ENCODE measurements at regions not wholly inside any gene's neighbourhood (a gene's known extent, or its start where the extent isn't known, plus 50 kb on each side); places are given as distances from the start of the nearest gene placed in this dataset.
"Not testable (repeated sequence)": the region's sequence is repeated elsewhere in the genome, so short reads cannot be mapped to it uniquely, and the experiment has no call there.

- H3K9ac ChIP-seq, result no peak overlapping the region; a peak in 1 of 22 replicates
- H3K4me3 ChIP-seq, result no peak overlapping the region
- H4K20me1 ChIP-seq, result no peaks in the 10 kb centered on the region
- peaks cover 25 to 38% (median 29%) of the 10 kb centered on the region in 10 experiments for H3K4me1 ChIP-seq
- no peaks in the 10 kb centered on the region for H3K27me3 ChIP-seq
- H3K27ac ChIP-seq, result no peak overlapping the region
- H3K4me2 ChIP-seq, result 0 out of 22 replicates have a peak overlapping the region, but pooled peaks of 2 of the 11 experiments have one; percentile 70 to 75
- no peaks in the 10 kb centered on the region for H3K9me3 ChIP-seq (replicated peaks in 1 of 11)
- no peaks in the 10 kb centered on the region for H3K36me3 ChIP-seq
- TF ChIP-seq Cebpa-rat (IDR thresholded peaks at IDR 0.05), result no peak
Measured at GRCh38 chr2:43071599-43072550, 154.5 kb downstream of the ZFP36L2 start.

GRCh38 chr2:43070676-43071502 lies 155.5 kb downstream of the ZFP36L2 start:
- no peak for TF ChIP-seq Cebpa-rat (IDR thresholded peaks at IDR 0.05)
- no peak overlapping the region for H3K4me3 ChIP-seq
- H3K27me3 ChIP-seq, result no peaks in the 10 kb centered on the region
- H3K36me3 ChIP-seq, result no peaks in the 10 kb centered on the region
- 0 out of 22 replicates have a peak overlapping the region, but pooled peaks of 3 of the 11 experiments have one; percentile 4 to 21 (median 9) for H3K27ac ChIP-seq
- no peaks in the 10 kb centered on the region for H3K9me3 ChIP-seq (replicated peaks in 1 of 11)
- peak overlapping the region in 10 of 11 experiments; percentile 58 to 75 (median 72); a peak in 17 of 22 replicates for H3K4me2 ChIP-seq
- H3K9ac ChIP-seq, result no peak overlapping the region; a peak in 1 of 22 replicates
- H3K4me1 ChIP-seq, result peaks cover 31 to 47% (median 37%) of the 10 kb centered on the region in 10 experiments
- no peaks in the 10 kb centered on the region for H4K20me1 ChIP-seq

GRCh38 chr2:43070030-43070429 lies 156.4 kb downstream of the ZFP36L2 start:
- Histone ChIP-seq H4K20me1 (no peaks in the 10 kb centered on the region), H3K4me1 (peaks cover 31 to 49% (median 37%) of the 10 kb centered on the region in 10 experiments), H3K4me2 (peak overlapping the region; percentile 58 to 75 (median 70)), H3K36me3 (no peaks in the 10 kb centered on the region), H3K27ac (peak overlapping the region in 4 of 11 experiments; percentile 0 to 23 (median 15); a peak in 4 of 22 replicates), H3K9me3 (replicated peaks in 1 of 11) (0 out of 22 replicates have a peak, but pooled peaks cover 0 to under 1% (median 0%) of the 10 kb centered on the region in 11 experiments), H3K9ac (peak overlapping the region in 1 of 11 experiments; percentile 15; a peak in 2 of 22 replicates), H3K4me3 (no peak overlapping the region), H3K27me3 (no peaks in the 10 kb centered on the region)
- TF ChIP-seq Cebpa-rat (IDR thresholded peaks at IDR 0.05), result no peak

GRCh38 chr2:43068631-43069517 lies 157.5 kb downstream of the ZFP36L2 start:
- Histone ChIP-seq H3K4me2 (peak overlapping the region in 9 of 11 experiments; percentile 29 to 75 (median 67); a peak in 11 of 22 replicates), H3K27me3 (no peaks in the 10 kb centered on the region), H3K27ac (no peak overlapping the region), H3K36me3 (no peaks in the 10 kb centered on the region), H3K9me3 (replicated peaks in 1 of 11) (peaks cover 0 to 9% (median 0%) of the 10 kb centered on the region in 11 experiments; a peak in 5 of 22 replicates), H3K4me1 (peaks cover 31 to 47% (median 35%) of the 10 kb centered on the region in 10 experiments), H4K20me1 (no peaks in the 10 kb centered on the region), H3K9ac (peak overlapping the region in 1 of 11 experiments; percentile 41; a peak in 1 of 22 replicates), H3K4me3 (no peak overlapping the region)
- no peak for TF ChIP-seq Cebpa-rat (IDR thresholded peaks at IDR 0.05)

- Histone ChIP-seq H3K4me2 (no peak overlapping the region), H3K9ac (no peak overlapping the region)
Measured at GRCh38 chr2:43068041-43068533, 158.3 kb downstream of the ZFP36L2 start.

GRCh38 chr2:43067254-43068040 lies 159.0 kb downstream of the ZFP36L2 start:
- Histone ChIP-seq H3K4me2 (no peak overlapping the region), H3K9me3 (replicated peaks in 1 of 11) (peaks cover 0 to 9% (median under 1%) of the 10 kb centered on the region in 11 experiments; a peak in 8 of 22 replicates), H3K4me1 (peaks cover 26 to 38% (median 34%) of the 10 kb centered on the region in 10 experiments), H3K9ac (no peak overlapping the region), H4K20me1 (no peaks in the 10 kb centered on the region), H3K36me3 (no peaks in the 10 kb centered on the region), H3K27me3 (no peaks in the 10 kb centered on the region), H3K4me3 (no peak overlapping the region), H3K27ac (no peak overlapping the region)
- TF ChIP-seq Cebpa-rat (IDR thresholded peaks at IDR 0.05), result no peak

More at GRCh38 chr2:43068041-43068533, 158.3 kb downstream of the ZFP36L2 start:
- peaks cover 28 to 39% (median 34%) of the 10 kb centered on the region in 10 experiments for H3K4me1 ChIP-seq
- H3K9me3 ChIP-seq (replicated peaks in 1 of 11), result peaks cover 0 to 9% (median 0%) of the 10 kb centered on the region in 11 experiments; a peak in 5 of 22 replicates
- H3K36me3 ChIP-seq, result no peaks in the 10 kb centered on the region
- no peak for TF ChIP-seq Cebpa-rat (IDR thresholded peaks at IDR 0.05)
- H3K4me3 ChIP-seq, result no peak overlapping the region
- no peaks in the 10 kb centered on the region for H3K27me3 ChIP-seq
- H4K20me1 ChIP-seq, result no peaks in the 10 kb centered on the region
- H3K27ac ChIP-seq, result no peak overlapping the region

GRCh38 chr2:43066541-43067253 lies 159.7 kb downstream of the ZFP36L2 start:
- H4K20me1 ChIP-seq, H3K36me3 ChIP-seq, H3K9ac ChIP-seq, H3K4me3 ChIP-seq, H3K27me3 ChIP-seq: not testable (repeated sequence)
- Histone ChIP-seq H3K4me2 (peak overlapping the region in 7 of 11 experiments; percentile 8 to 62 (median 24); a peak in 8 of 22 replicates), H3K4me1 (peaks cover 26 to 38% (median 34%) of the 10 kb centered on the region in 10 experiments), H3K27ac (0 out of 22 replicates have a peak overlapping the region, but pooled peaks of 1 of the 11 experiments have one; percentile 12), H3K9me3 (replicated peaks in 1 of 11) (peaks cover 6 to 14% (median 8%) of the 10 kb centered on the region in 11 experiments; a peak in 20 of 22 replicates)

All from BLaER1 treated with 17β-estradiol and CSF1 and Interleukin-3, amounts not matched to agents 10 nM and 100 nM (cell line).